Ureter (tissue), 1 donor: ENCODE measurements at regions not wholly inside any gene's neighbourhood (a gene's known extent, or its start where the extent isn't known, plus 50 kb on each side); places are given as distances from the start of the nearest gene placed in this dataset.

Experiments
- DNase-seq: peaks from one replicate; pipeline ENCODE4 v3.0.0-alpha.2; 2020; ENCODE audit warnings: low spot score
- donor health status: DM: yes; HTN: yes; CAD: no.

- DNase-seq = no peak
Measured at GRCh38 chr14:31965735-31966598, 111.1 kb upstream of the ARHGAP5 start.

GRCh38 chr14:31966896-31967668 lies 110.0 kb upstream of the ARHGAP5 start:
- DNase-seq = no peak

GRCh38 chr14:31967669-31967975 lies 109.5 kb upstream of the ARHGAP5 start:
- DNase-seq = no peak

- DNase-seq = no peak
Measured at GRCh38 chr14:31968107-31968810, 108.8 kb upstream of the ARHGAP5 start.

- no peak for DNase-seq
Measured at GRCh38 chr14:31968956-31969698, 108.0 kb upstream of the ARHGAP5 start.

GRCh38 chr14:31969699-31970240 lies 107.3 kb upstream of the ARHGAP5 start:
- no peak for DNase-seq

- no peak for DNase-seq
Measured at GRCh38 chr14:31970744-31971143, 106.4 kb upstream of the ARHGAP5 start.

GRCh38 chr14:31971612-31972011 lies 105.5 kb upstream of the ARHGAP5 start:
- DNase-seq = no peak

- no peak for DNase-seq
Measured at GRCh38 chr14:31977001-31977556, 100.0 kb upstream of the ARHGAP5 start.

- no peak for DNase-seq
Measured at GRCh38 chr14:31978423-31978822, 98.7 kb upstream of the ARHGAP5 start.

GRCh38 chr14:31982642-31983041 lies 94.5 kb upstream of the ARHGAP5 start:
- no peak for DNase-seq

GRCh38 chr14:31986405-31986804 lies 90.7 kb upstream of the ARHGAP5 start:
- DNase-seq = no peak

GRCh38 chr14:31987721-31988120 lies 89.4 kb upstream of the ARHGAP5 start:
- no peak for DNase-seq

GRCh38 chr14:31988244-31988643 lies 88.9 kb upstream of the ARHGAP5 start:
- DNase-seq = no peak

- DNase-seq = no peak
Measured at GRCh38 chr14:31990183-31990857, 86.8 kb upstream of the ARHGAP5 start.

- DNase-seq = no peak
Measured at GRCh38 chr14:31990926-31991572, 86.1 kb upstream of the ARHGAP5 start.

GRCh38 chr14:31992011-31992447 lies 85.1 kb upstream of the ARHGAP5 start:
- no peak for DNase-seq

GRCh38 chr14:31993521-31993951 lies 83.6 kb upstream of the ARHGAP5 start:
- no peak for DNase-seq

GRCh38 chr14:31994391-31995033 lies 82.6 kb upstream of the ARHGAP5 start:
- no peak for DNase-seq
